Fibroblast of peridontal ligament (primary cell): ENCODE measurements at regions not wholly inside any gene's neighbourhood (a gene's known extent, or its start where the extent isn't known, plus 50 kb on each side); places are given as distances from the start of the nearest gene placed in this dataset.
A peak's percentile ranks its signal among the peaks of the same experiment; 100 is the strongest.

Experiments
- DNase-seq: peaks from one replicate; pipeline ENCODE4 v3.0.0-alpha.2; 2010; ENCODE audit errors: extremely low read depth

- DNase-seq, result no peak
Observed at GRCh38 chr6:81694855-81695254, 57.6 kb downstream of the TENT5A start.

- DNase-seq, result no peak
Observed at GRCh38 chr6:81694207-81694606, 58.3 kb downstream of the TENT5A start.

DNA sequence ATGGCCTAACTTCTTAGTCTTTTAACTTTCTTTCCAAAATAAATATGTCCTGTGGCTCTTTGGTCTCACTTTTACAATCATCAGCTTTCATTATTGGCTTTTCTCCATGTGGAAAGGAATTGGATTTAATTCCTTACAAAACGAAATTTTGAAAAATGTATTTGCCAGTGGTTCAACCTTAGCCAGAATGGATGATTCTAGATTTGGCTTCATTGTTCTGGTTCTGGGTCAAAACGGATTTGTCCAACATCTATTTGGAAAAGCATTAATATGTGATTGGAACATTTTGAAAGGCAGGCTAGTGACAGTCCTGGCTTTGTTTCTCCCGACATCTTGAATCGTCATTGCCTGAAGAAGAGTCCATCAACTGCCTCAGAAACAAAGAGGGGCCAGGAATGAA, 59.2 kb downstream of the TENT5A start:
- DNase-seq, result no peak

- no peak for DNase-seq
Observed at GRCh38 chr6:81690073-81690472, 62.4 kb downstream of the TENT5A start.

DNA sequence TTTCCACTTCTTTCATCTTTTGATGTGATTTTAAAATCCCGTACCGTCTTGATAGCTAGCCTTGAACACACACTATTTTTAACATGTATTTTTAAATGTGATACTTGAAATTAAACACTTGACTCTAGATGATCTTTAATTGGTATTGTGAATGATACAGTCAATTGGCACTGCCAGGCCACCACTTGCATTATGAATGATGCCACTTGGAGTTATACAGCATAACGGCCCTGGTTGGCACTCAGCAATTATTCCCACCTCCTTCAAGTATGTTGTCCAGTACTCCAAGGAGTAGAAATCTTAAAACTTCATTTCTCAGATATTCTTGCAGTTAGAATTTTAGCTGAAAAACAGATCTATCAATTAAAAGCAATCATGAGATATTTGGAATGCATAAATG, 62.9 kb downstream of the TENT5A start:
- no peak for DNase-seq

GRCh38 chr6:81683912-81684311, 68.6 kb downstream of the TENT5A start:
- peak; percentile 9 for DNase-seq

DNA sequence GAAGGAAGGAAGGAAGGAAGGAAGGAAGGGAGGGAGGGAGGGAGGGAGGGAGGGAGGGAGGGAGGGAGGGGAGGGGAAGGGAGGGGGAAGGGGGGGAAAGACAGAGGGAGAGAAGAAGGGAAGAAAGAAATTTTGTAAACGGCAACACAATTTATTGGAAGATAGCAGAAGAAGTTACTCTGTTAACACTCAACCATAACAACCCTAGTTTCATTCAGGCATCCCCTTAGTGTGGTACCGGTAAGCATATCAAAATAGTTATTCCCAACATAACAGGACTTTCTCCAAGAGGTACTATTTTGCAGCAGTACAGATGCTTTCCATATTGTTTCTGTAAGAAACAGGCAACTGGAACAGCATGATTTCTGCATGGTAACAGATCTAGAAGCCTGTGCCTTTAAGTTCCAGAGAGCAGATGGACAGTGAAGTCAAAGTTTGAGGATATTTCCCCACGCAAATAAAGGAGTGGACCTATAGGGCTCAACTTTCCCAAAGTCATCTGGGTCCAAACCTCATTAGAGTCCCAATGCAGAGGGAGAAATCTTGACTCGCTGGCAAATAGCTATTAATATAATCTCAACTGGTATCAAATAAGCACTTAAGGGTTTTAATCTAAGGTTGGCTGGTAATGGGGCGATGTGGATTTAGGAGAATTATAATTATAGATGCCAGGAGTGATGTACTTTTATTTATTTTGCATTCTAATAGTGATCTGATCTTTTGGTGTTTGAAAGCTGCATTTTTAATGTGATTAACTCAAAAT, 69.4 kb downstream of the TENT5A start:
- no peak for DNase-seq

DNA sequence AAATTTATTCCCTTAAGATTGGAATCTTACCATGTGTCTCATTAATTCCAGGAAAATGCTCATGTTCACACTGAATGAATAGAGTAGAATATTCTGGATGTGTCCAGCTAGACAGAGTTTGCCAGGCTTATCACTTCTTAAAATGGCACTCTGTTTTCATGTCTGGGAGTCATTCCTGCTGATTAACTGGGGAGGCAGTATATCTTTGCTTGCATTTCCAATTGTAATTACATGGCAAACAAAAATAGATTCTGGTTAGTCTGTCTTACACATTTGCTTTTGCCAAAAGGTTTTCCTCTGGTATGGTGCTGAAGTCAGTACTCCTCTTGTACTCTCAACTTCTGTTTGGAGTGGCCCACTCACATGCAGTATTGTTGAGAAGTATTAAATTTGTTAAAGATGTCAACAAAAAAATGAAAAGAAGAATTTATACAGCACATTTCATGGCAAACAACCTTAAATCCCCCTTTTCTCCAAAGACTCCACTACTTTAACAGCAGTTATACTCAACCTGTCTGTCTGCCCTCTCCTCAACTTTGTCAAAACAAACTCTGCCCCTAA, 70.2 kb downstream of the TENT5A start:
- no peak for DNase-seq

- DNase-seq, result no peak
Observed at GRCh38 chr6:81669445-81669844, 83.0 kb downstream of the TENT5A start.

- no peak for DNase-seq
Observed at GRCh38 chr6:81668615-81669047, 83.8 kb downstream of the TENT5A start.

DNA sequence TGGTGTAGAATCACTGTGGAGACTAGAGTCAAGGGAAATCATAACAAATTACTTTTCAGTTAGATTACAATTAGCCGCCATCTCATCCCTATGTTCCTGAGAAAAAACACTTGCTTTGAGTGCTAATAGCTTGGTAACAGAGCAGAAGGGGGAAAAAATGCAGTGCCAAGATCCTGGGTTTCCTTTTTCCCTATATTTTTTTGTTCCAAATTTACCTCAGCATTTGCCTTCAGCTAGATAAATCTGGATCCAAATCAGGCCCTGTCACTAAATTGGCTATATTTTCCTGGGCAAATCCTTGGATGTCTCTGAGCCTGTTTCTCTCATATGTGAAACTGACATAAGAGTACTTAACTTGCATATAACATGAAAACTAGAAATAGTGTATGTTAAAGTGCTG, 86.0 kb downstream of the TENT5A start:
- DNase-seq, result no peak

DNA sequence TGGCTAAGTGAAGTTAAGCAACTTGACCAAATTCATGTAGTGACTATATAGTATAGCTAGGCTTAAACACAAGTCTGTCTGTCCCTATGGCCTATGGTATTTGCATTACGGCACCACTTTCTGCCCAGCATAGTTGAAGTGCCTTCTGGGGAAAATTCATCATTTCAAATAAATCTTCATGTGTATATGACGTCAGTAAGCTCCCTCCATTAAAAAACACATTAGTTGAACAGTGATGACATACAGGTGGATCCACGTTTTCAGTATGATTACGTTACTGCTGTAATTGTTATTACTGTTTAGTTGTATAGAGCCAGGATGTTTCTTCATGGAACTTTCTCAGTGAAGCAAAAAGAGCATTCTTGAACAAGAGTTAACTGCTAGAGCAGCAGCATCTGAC, 96.2 kb downstream of the TENT5A start:
- DNase-seq, result no peak

DNA sequence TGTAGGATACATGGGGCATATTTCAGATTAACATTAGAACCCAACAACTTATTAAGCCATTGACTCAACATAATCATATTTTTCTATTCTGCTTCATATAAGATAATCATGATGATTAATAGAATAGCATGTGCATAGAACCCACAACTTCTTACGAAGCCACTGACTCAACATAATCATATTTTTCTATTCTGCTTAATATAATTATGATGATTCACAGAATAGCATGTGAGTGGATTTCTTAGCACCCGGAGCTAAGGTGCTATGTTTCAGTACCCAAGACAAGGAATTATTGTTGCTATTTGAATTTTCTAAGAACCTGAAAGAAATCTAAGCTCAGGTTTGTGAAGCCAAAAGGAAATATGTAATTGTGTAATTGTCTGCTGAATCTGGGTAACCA, 96.8 kb downstream of the TENT5A start:
- DNase-seq, result no peak

GRCh38 chr6:81648502-81648901, 104.0 kb downstream of the TENT5A start:
- DNase-seq, result no peak

GRCh38 chr6:81643156-81643555, 109.3 kb downstream of the TENT5A start:
- DNase-seq, result no peak

- no peak for DNase-seq
Observed at GRCh38 chr6:81640891-81641290, 111.6 kb downstream of the TENT5A start.

DNA sequence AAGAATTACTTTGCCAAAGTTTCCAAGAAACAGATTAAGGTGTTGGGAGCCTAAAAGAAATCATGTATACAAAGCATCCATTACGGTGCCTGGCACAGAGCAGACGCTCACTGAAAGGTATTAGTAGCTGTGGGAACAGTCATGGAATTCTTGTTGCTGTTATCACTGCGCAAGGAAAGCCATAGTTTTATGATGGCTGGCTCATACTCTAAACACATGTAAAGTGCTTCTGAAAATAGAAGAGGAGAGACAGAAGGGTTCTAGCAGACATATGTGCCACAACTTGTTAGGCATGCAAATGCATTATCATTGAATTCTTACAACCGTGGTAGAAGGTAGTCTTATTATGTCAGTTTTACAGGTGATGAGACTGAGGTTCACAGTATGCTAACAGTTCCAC, 112.4 kb downstream of the TENT5A start:
- no peak for DNase-seq

GRCh38 chr6:81638366-81638765, 114.1 kb downstream of the TENT5A start:
- no peak for DNase-seq

DNA sequence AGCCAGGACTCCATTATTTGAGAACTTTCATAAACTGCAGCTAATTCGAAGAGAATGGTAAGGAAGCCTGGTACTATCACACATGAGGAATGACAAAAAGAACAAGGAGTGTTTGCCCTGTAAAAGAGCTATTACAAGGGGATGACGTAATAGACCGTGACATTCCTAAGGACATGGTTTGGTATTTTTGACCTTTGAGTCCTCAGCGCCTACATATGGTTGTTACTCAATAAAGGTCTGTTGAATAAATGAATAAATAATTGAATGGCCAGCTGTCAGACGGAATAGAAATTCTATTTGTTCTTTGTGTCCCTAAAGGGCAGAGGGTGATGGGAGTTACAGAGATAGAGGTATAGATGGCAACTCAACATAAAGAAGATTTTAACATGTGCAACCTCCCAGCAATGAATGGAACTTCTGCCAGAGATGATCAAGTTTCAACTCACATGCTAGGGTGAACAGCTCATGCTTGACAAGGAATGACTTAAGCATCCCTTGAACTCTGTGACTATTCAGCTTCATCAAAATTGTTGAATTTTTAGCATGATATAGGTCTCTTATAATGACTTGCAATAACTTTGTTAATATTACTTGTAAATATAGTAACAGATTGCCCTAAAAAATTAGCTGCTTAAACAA, 115.4 kb downstream of the TENT5A start:
- peak; percentile 37 for DNase-seq

DNA sequence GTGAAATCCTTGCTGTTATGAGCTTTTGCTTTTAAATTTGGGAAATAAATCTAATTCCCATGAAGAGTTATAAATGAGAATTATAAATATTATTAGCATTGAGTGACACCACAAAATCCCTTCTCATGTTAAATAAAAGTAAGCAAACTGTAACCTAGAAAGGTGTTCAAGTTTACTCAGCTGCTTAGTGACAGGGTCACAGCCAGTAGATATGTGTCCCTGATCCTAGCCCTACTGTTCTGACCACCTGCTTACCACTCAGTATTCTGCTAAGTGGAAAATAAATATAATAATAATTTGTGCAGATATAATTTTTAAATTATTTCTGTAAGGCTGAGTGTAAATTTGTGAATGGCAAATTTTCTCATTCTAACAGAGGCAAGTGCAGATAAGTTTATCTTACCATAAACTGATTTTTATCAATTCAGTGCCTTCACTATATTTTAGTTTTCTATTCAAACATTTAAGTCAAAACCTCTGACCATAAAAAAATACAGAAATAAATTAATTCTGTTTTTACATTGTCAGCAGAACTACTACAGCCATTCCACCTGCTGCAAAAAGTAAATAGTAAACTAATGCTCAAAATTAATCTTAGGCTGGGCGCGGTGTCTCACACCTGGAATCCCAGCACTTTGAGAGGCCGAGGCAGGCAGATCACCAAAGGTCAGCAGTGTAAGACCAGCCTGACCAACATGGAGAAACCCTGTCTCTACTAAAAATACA, 118.2 kb downstream of the TENT5A start:
- no peak for DNase-seq

- no peak for DNase-seq
Observed at GRCh38 chr6:81633391-81633790, 119.1 kb downstream of the TENT5A start.

- DNase-seq, result no peak
Observed at GRCh38 chr6:81630719-81631118, 121.8 kb downstream of the TENT5A start.

- DNase-seq, result peak; percentile 78
Observed at GRCh38 chr6:81625216-81625615, 127.3 kb downstream of the TENT5A start.
